SJSA1 (cell line): ENCODE measurements at regions not wholly inside any gene's neighbourhood (a gene's known extent, or its start where the extent isn't known, plus 50 kb on each side); places are given as distances from the start of the nearest gene placed in this dataset.
"Not testable (repeated sequence)": the region's sequence is repeated elsewhere in the genome, so short reads cannot be mapped to it uniquely, and the experiment has no call there.

Experiments
- DNase-seq, 2 experiments: peaks; one replicate each; pipeline ENCODE4 v3.0.0-alpha.2; 2015 to 2020; ENCODE audit warnings: low spot score in 2 of 2, low read depth in 1 of 2
- H3K27ac ChIP-seq: fragments of 250-450 bp; sonication (Bioruptor Pico); 2 replicates; pipeline ENCODE4 v1.5.1; 2020; ENCODE audit warnings: mild to moderate bottlenecking, moderate library complexity
- H3K27me3 ChIP-seq: fragments of 250-450 bp; sonication (Bioruptor Pico); replicated peaks from 2 replicates; pipeline ENCODE4 v1.5.1; 2020; ENCODE audit warnings: mild to moderate bottlenecking, moderate library complexity
- H3K36me3 ChIP-seq: fragments of 250-450 bp; sonication (Bioruptor Pico); 2 replicates; pipeline ENCODE4 v1.5.1; 2020; ENCODE audit warnings: mild to moderate bottlenecking
- H3K4me1 ChIP-seq: fragments of 250-450 bp; sonication (Bioruptor Pico); replicated peaks from 2 replicates; pipeline ENCODE4 v1.6.1; 2021; ENCODE audit warnings: mild to moderate bottlenecking
- H3K4me3 ChIP-seq: fragments of 250-450 bp; sonication (Bioruptor Pico); 2 replicates; pipeline ENCODE4 v1.5.1; 2020; ENCODE audit warnings: mild to moderate bottlenecking
- H3K9me3 ChIP-seq: fragments of 250-450 bp; sonication (Bioruptor Pico); replicated peaks from 2 replicates; pipeline ENCODE4 v1.5.1; 2020; ENCODE audit warnings: mild to moderate bottlenecking

- no peaks in the 10 kb centered on the region for H3K27me3 ChIP-seq
- no peak overlapping the region for H3K4me3 ChIP-seq
- no peaks in the 10 kb centered on the region for H3K9me3 ChIP-seq
- no peak for DNase-seq
- no peak overlapping the region for H3K27ac ChIP-seq
- no peaks in the 10 kb centered on the region for H3K36me3 ChIP-seq
- no peaks in the 10 kb centered on the region for H3K4me1 ChIP-seq
These were observed 81.0 kb upstream of the ARMCX2 start for GRCh38 chrX:101740642-101741041.

- H3K36me3 ChIP-seq, H3K27ac ChIP-seq, H3K9me3 ChIP-seq, H3K4me1 ChIP-seq, H3K4me3 ChIP-seq, DNase-seq, H3K27me3 ChIP-seq: not testable (repeated sequence)
These were observed 79.2 kb upstream of the ARMCX2 start for GRCh38 chrX:101738867-101739266.

GRCh38 chrX:101738411-101738810 lies 78.8 kb upstream of the ARMCX2 start:
- H3K27ac ChIP-seq, H3K27me3 ChIP-seq, H3K4me1 ChIP-seq, DNase-seq, H3K9me3 ChIP-seq, H3K4me3 ChIP-seq, H3K36me3 ChIP-seq: not testable (repeated sequence)

DNA sequence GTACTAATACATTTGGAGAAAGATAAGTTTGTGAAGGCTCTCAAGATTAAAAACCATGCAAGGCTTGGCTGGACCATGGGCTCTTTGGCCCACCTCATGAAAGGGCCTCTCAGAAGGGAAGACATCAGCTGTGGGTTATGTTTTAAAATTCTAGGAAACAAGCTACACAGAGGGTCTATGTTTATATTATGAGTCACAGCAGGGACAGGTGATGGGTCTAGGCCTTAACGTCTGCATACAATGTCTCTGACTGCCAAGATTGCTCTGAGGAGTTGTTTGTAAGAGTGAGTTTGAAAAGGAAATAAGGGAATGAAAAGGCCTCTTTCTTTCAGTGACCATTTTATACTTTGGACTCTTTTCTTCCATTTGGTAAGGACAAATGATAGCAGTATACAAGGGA lies 77.0 kb upstream of the ARMCX2 start:
- DNase-seq: no peak
- no peaks in the 10 kb centered on the region for H3K27me3 ChIP-seq
- H3K27ac ChIP-seq: no peak overlapping the region
- H3K4me3 ChIP-seq: no peak overlapping the region
- no peaks in the 10 kb centered on the region for H3K36me3 ChIP-seq
- H3K9me3 ChIP-seq: no peaks in the 10 kb centered on the region
- H3K4me1 ChIP-seq: no peaks in the 10 kb centered on the region

DNA sequence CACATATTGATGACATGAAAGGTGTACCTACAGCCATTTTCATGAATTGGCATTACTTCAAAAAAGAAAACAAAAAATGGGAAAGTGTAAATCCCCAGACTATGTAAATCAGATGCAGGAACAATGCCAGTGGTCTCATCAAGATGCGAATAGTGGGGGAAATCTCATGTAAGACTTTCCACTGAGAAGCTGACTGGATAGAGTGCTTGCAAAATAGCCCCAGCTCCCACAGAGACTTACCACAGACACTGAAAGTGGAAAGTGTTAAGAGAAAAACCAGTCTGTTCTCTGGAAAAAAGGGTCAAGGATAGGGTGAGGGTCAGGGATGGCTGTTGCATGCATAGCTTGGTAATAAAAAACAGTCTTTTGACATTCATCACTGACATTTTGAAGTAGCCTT lies 73.2 kb upstream of the ARMCX2 start:
- Histone ChIP-seq H3K4me1 (no peaks in the 10 kb centered on the region), H3K9me3 (no peaks in the 10 kb centered on the region), H3K4me3 (no peak overlapping the region), H3K27me3 (no peaks in the 10 kb centered on the region), H3K27ac (no peak overlapping the region), H3K36me3 (no peaks in the 10 kb centered on the region)
- DNase-seq: no peak

- H3K4me1 ChIP-seq: no peaks in the 10 kb centered on the region
- no peaks in the 10 kb centered on the region for H3K36me3 ChIP-seq
- H3K9me3 ChIP-seq: no peaks in the 10 kb centered on the region
- no peaks in the 10 kb centered on the region for H3K27me3 ChIP-seq
- H3K27ac ChIP-seq: no peak overlapping the region
- DNase-seq: no peak
- no peak overlapping the region for H3K4me3 ChIP-seq
These were observed 70.3 kb upstream of the ARMCX2 start for GRCh38 chrX:101729986-101730385.
